GM12891 (cell line): ENCODE measurements at regions not wholly inside any gene's neighbourhood (a gene's known extent, or its start where the extent isn't known, plus 50 kb on each side); places are given as distances from the start of the nearest gene placed in this dataset.

Source experiments
- PAX5 ChIP-seq: IDR thresholded peaks from 2 replicates; pipeline ENCODE4 v1.6.1; 2011; ENCODE audit warnings: low read length, moderate library complexity, mild to moderate bottlenecking; ENCODE audit not compliant: insufficient read depth, severe bottlenecking
- POLR2A ChIP-seq: IDR thresholded peaks from 2 replicates; pipeline ENCODE4 v1.6.1; 2011; ENCODE audit warnings: low read depth, low read length, control low read depth
- POLR2AphosphoS5 ChIP-seq: IDR thresholded peaks from 2 replicates; pipeline ENCODE4 v1.6.1; 2011; ENCODE audit warnings: low read depth, low read length, control low read depth
- SPI1 ChIP-seq: IDR thresholded peaks from 2 replicates; pipeline ENCODE4 v1.6.1; 2011; ENCODE audit warnings: low read depth, low read length, control low read depth
- TAF1 ChIP-seq: IDR thresholded peaks from 2 replicates; pipeline ENCODE4 v1.6.1; 2011; ENCODE audit warnings: low read depth, low read length, control low read depth

GRCh38 chr3:21188459-21188858 lies 562.6 kb downstream of the ZNF385D start:
- TF ChIP-seq POLR2A (no peak), SPI1 (no peak), POLR2AphosphoS5 (no peak), PAX5 (no peak), TAF1 (no peak)
